OCI-LY3 (cell line): ENCODE measurements at regions not wholly inside any gene's neighbourhood (a gene's known extent, or its start where the extent isn't known, plus 50 kb on each side); places are given as distances from the start of the nearest gene placed in this dataset.

Experiments used
- H2AFZ ChIP-seq: fragments of 200-600, 300-600 bp; shearing (Covaris generic); 2 replicates; pipeline ENCODE4 v1.6.0; 2014; ENCODE audit warnings: antibody characterized with exemption, low read depth, low read length
- H3K27ac ChIP-seq: fragments of 200-600, 300-600 bp; sonication (generic); 2 replicates; pipeline ENCODE4 v1.5.1; 2014; ENCODE audit warnings: mild to moderate bottlenecking, low read length, moderate library complexity, mixed read lengths
- H3K27me3 ChIP-seq: fragments of 200-600, 300-600 bp; sonication (generic); 2 replicates; pipeline ENCODE4 v1.6.1; 2014; ENCODE audit warnings: low read depth, low read length, mixed read lengths
- H3K36me3 ChIP-seq: fragments of 200-600, 300-600 bp; sonication (generic); replicated peaks from 2 replicates; pipeline ENCODE3; 2014; ENCODE audit warnings: low read depth, low read length, mixed read lengths
- H3K4me1 ChIP-seq: fragments of 300-600, 200-600 bp; sonication (generic); 2 replicates; pipeline ENCODE4 v1.6.1; 2014; ENCODE audit warnings: low read length, mixed read lengths
- H3K4me2 ChIP-seq: fragments of 200-600, 300-600 bp; sonication (generic); 2 replicates; pipeline ENCODE4 v1.6.1; 2014; ENCODE audit warnings: low read length, mixed read lengths
- H3K4me3 ChIP-seq: fragments of 300-600, 200-600 bp; sonication (generic); 2 replicates; pipeline ENCODE4 v1.5.1; 2014; ENCODE audit warnings: antibody characterized with exemption, mild to moderate bottlenecking, low read length, moderate library complexity
- H3K79me2 ChIP-seq: fragments of 300-600, 200-600 bp; shearing (Covaris generic); 2 replicates; pipeline ENCODE4 v1.6.1; 2014; ENCODE audit warnings: mild to moderate bottlenecking, low read length, mixed read lengths
- H3K9ac ChIP-seq: fragments of 300-600, 200-600 bp; shearing (Covaris generic); 2 replicates; pipeline ENCODE4 v1.6.0; 2014; ENCODE audit warnings: mild to moderate bottlenecking, low read length, moderate library complexity
- H3K9me3 ChIP-seq: fragments of 200-600, 300-600 bp; shearing (Covaris generic); 2 replicates; pipeline ENCODE4 v1.6.1; 2014; ENCODE audit warnings: low read length, mixed read lengths; ENCODE audit not compliant: insufficient read depth
- H4K20me1 ChIP-seq: fragments of 200-600, 300-600 bp; sonication (generic); 2 replicates; pipeline ENCODE4 v1.6.1; 2016; ENCODE audit warnings: low read length, mixed read lengths; ENCODE audit not compliant: insufficient read depth
- EZH2phosphoT487 ChIP-seq: fragments of 200-600 bp; shearing (Covaris generic); IDR thresholded peaks from 2 replicates; pipeline ENCODE4 v1.6.1; 2018; ENCODE audit warnings: antibody characterized with exemption, mixed run types, low read depth
- TF ChIP-seq, protein P1 (sequence below): fragments of 200-600, 300-600 bp; sonication (generic); IDR thresholded peaks from 2 replicates; pipeline ENCODE4 v1.5.1; 2014; ENCODE audit warnings: antibody characterized with exemption, low read length, low read depth

DNA sequence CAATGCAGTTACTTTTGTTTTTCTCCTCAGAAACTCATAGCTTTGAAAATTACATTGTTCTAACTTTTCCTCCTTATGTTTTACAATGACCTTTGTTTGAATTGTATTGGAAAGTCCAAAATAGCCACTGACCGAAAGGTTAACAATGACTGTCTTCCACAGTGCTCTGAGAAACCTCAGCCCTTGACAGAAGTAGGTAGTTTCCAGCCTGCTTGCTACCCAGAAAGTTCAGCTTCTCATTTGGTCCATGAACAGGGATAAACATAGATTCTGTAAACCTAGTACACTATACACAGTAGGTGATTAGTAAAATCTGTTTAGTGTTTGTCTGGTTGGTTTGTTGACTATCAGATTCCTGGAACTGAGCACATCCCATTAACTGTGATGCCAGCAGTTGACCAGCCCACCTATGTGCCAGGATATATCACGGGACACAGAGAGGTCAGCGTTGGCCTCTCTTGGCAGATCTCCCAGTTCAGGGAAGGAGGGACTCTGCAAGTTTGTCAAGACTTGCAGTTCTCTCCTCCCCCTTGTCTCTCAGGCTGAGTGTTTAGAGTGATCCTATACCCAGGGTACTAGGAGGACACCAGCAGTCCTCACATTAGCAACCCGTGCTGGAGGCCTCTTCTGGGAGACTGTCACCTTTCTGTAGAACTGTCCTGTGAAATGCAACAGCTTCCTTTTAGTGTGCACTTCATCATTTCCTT is 297.6 kb downstream of the ARHGAP12 start:
- no peak for TF ChIP-seq EZH2phosphoT487
- TF ChIP-seq, protein P1, sequence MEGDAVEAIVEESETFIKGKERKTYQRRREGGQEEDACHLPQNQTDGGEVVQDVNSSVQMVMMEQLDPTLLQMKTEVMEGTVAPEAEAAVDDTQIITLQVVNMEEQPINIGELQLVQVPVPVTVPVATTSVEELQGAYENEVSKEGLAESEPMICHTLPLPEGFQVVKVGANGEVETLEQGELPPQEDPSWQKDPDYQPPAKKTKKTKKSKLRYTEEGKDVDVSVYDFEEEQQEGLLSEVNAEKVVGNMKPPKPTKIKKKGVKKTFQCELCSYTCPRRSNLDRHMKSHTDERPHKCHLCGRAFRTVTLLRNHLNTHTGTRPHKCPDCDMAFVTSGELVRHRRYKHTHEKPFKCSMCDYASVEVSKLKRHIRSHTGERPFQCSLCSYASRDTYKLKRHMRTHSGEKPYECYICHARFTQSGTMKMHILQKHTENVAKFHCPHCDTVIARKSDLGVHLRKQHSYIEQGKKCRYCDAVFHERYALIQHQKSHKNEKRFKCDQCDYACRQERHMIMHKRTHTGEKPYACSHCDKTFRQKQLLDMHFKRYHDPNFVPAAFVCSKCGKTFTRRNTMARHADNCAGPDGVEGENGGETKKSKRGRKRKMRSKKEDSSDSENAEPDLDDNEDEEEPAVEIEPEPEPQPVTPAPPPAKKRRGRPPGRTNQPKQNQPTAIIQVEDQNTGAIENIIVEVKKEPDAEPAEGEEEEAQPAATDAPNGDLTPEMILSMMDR, result no peak

DNA sequence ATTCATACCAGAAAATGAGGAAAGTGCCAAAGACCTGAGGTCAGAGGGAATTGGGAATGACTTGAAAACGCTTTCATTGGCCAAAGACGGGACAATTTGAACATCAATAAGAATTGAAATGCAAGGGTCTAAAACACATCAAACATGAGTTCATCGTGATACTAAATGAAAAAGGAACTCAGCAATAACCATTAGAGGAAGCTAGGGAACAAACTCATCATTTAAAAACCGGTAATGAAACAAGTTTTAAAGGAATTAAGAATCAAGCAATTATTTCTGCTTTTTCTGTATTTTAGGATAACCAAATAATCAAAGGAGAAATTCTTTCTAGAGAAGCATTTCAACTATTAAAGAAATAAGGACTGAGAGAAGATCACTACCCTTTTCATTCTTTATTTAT is 303.1 kb downstream of the ARHGAP12 start:
- H3K4me1 ChIP-seq, result no peaks in the 10 kb centered on the region; the same call in 1 of the 2 replicates
- no peaks in the 10 kb centered on the region; the same call in 1 of the 2 replicates for H3K9me3 ChIP-seq
- H2AFZ ChIP-seq, result no peak overlapping the region
- H3K4me3 ChIP-seq, result no peak overlapping the region
- no peak overlapping the region for H3K9ac ChIP-seq
- no peaks in the 10 kb centered on the region for H3K36me3 ChIP-seq
- no peak overlapping the region for H3K27ac ChIP-seq
- no peaks in the 10 kb centered on the region for H3K79me2 ChIP-seq
- TF ChIP-seq, protein P1, result no peak
- TF ChIP-seq EZH2phosphoT487, result no peak
- no peaks in the 10 kb centered on the region for H4K20me1 ChIP-seq
- no peaks in the 10 kb centered on the region for H3K27me3 ChIP-seq
- no peak overlapping the region for H3K4me2 ChIP-seq

More for the DNA sequence above, 297.6 kb downstream of the ARHGAP12 start:
- no peak overlapping the region for H2AFZ ChIP-seq
- H3K79me2 ChIP-seq, result no peaks in the 10 kb centered on the region
- H4K20me1 ChIP-seq, result no peaks in the 10 kb centered on the region
- H3K36me3 ChIP-seq, result no peaks in the 10 kb centered on the region
- no peaks in the 10 kb centered on the region for H3K27me3 ChIP-seq
- H3K4me2 ChIP-seq, result no peak overlapping the region
- H3K9ac ChIP-seq, result no peak overlapping the region
- no peaks in the 10 kb centered on the region for H3K9me3 ChIP-seq
- no peak overlapping the region for H3K4me3 ChIP-seq
- H3K27ac ChIP-seq, result no peak overlapping the region
- H3K4me1 ChIP-seq, result no peaks in the 10 kb centered on the region

DNA sequence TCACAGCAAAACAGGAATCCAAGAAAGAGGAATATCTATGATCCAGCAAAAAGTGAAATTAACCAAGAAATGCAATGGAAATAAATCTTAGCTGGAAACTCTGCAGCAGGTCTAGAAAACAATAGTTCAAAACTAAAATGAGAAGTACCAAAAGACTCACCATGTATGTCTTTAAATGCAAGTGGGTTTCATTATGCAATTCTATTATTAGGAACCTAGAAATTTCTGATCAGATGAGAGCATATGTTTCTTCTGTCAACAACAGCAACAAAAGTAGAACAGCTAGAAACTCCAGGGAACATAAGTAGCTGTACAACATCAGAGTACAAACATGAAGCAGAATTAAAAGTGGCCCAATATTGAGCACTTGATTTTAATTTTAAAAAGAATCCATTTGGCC is 304.0 kb downstream of the ARHGAP12 start:
- H3K4me2 ChIP-seq, result no peak overlapping the region
- H3K27me3 ChIP-seq, result no peaks in the 10 kb centered on the region
- no peak overlapping the region for H3K9ac ChIP-seq
- H3K4me1 ChIP-seq, result no peaks in the 10 kb centered on the region; the same call in 1 of the 2 replicates
- no peaks in the 10 kb centered on the region for H3K36me3 ChIP-seq
- no peak overlapping the region for H3K4me3 ChIP-seq
- TF ChIP-seq EZH2phosphoT487, result no peak
- TF ChIP-seq, protein P1, result no peak
- no peaks in the 10 kb centered on the region for H3K79me2 ChIP-seq
- H2AFZ ChIP-seq, result no peak overlapping the region
- no peaks in the 10 kb centered on the region for H4K20me1 ChIP-seq
- no peak overlapping the region for H3K27ac ChIP-seq
- H3K9me3 ChIP-seq, result no peaks in the 10 kb centered on the region; the same call in 1 of the 2 replicates

DNA sequence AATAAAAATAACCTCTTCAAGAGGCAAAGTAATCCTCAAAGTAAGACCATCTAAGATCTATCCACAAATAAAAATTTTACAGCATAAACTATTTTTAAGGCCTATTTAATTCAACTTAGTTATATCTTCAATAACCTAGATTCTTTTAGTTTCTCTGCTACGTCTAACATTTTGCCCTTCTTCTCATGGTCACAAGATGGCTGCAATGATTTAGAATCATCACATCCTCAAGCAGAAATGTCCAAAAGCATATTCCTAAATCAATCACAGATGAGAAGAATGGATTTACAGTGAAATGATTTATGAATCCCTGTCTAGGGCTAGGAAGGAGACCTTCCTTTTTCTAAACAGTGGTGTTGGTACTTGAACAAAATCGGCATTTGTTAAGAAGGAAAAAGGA is 304.7 kb downstream of the ARHGAP12 start:
- TF ChIP-seq, protein P1, result no peak
- TF ChIP-seq EZH2phosphoT487, result no peak

More for the DNA sequence above, 304.7 kb downstream of the ARHGAP12 start:
- no peak overlapping the region for H3K4me3 ChIP-seq
- H3K9me3 ChIP-seq, result no peaks in the 10 kb centered on the region; the same call in 1 of the 2 replicates
- H3K27me3 ChIP-seq, result no peaks in the 10 kb centered on the region
- no peak overlapping the region for H3K27ac ChIP-seq
- H3K4me2 ChIP-seq, result no peak overlapping the region
- no peaks in the 10 kb centered on the region for H3K36me3 ChIP-seq
- H3K79me2 ChIP-seq, result no peaks in the 10 kb centered on the region
- H4K20me1 ChIP-seq, result no peaks in the 10 kb centered on the region
- H2AFZ ChIP-seq, result no peak overlapping the region
- no peak overlapping the region for H3K9ac ChIP-seq
- no peaks in the 10 kb centered on the region; the same call in 1 of the 2 replicates for H3K4me1 ChIP-seq
